HCT116 (cell line): ENCODE measurements at regions not wholly inside any gene's neighbourhood (a gene's known extent, or its start where the extent isn't known, plus 50 kb on each side); places are given as distances from the start of the nearest gene placed in this dataset.

Source experiments
- ATAC-seq: fragments of 200-7000 bp; cut with Tn5 transposase; 2 replicates; pipeline ENCODE4 v1.9.1; 2020; ENCODE audit warnings: mild to moderate bottlenecking, moderate library complexity
- BruUV-seq: library from RNA; stranded (reverse); fragments of 400-500 nt; replicated peaks from 2 replicates; lab custom pipeline; 2021; lab: Mats Ljungman, UMichigan
- CTCF ChIA-PET: fragments of 300-600 bp; sonication (Branson Sonifier 250); formaldehyde crosslinking; loops from one replicate; lab custom pipeline; 2021; ENCODE audit warnings: antibody characterized with exemption; lab: Charles Lee
- POLR2A ChIA-PET: fragments of 300-600, 350-600 bp; sonication (Branson Sonifier 250); formaldehyde crosslinking; loops from one replicate; lab custom pipeline; 2021; ENCODE audit warnings: antibody characterized with exemption; lab: Charles Lee
- RAD21 ChIA-PET, 2 experiments: fragments of 300-600 bp; sonication (Branson Sonifier 250); formaldehyde crosslinking; loops; one replicate each; lab custom pipeline; 2023; ENCODE audit warnings: low total read pairs in 2 of 2; ENCODE audit not compliant: uncharacterized antibody in 2 of 2, unreplicated experiment in 2 of 2, low non-redundant PET in 1 of 2; lab: Charles Lee
- DNase-seq: peaks from one replicate; pipeline ENCODE4 v3.0.0-alpha.2; 2010; ENCODE audit warnings: low read depth, low spot score
- H2AFZ ChIP-seq: fragments of 200-600 bp; shearing (Covaris generic), sonication (generic); 2 replicates; pipeline ENCODE4 v1.6.1; 2017; ENCODE audit warnings: low read depth, mixed run types, mixed read lengths, antibody characterized with exemption, low read length; ENCODE audit not compliant: poor library complexity, severe bottlenecking
- H3K27ac ChIP-seq: 2 replicates; pipeline ENCODE4 v1.5.1; 2012; ENCODE audit warnings: low read depth, low read length
- H3K27me3 ChIP-seq: fragments of 200-600 bp; sonication (generic); 2 replicates; pipeline ENCODE4 v1.6.1; 2016; ENCODE audit warnings: mixed run types, low read length, mixed read lengths; ENCODE audit not compliant: insufficient read depth
- H3K36me3 ChIP-seq, 2 experiments: fragments of 200-500 bp in 1 of 2; fragments of 200-600 bp in 1 of 2; sonication (Bioruptor generic) in 1 of 2; sonication (generic) in 1 of 2; 2 replicates each; pipeline versions ENCODE4 v1.5.1 to v1.6.1; 2014 to 2016; ENCODE audit warnings: low read length in 2 of 2, inconsistent platforms in 1 of 2, mixed read lengths in 1 of 2, mixed run types in 1 of 2; ENCODE audit not compliant: insufficient read depth in 2 of 2, control insufficient read depth in 1 of 2
- H3K4me1 ChIP-seq, 2 experiments: fragments of 200-600 bp in 1 of 2; sonication (generic) in 1 of 2; 2 replicates each; pipeline versions ENCODE4 v1.5.1 to v1.6.1; 2012 to 2017; ENCODE audit warnings: low read length in 2 of 2, inconsistent platforms in 1 of 2, mild to moderate bottlenecking in 1 of 2, mixed read lengths in 1 of 2, mixed run types in 1 of 2, moderate library complexity in 1 of 2; ENCODE audit not compliant: insufficient read depth in 2 of 2, control insufficient read depth in 1 of 2
- H3K4me2 ChIP-seq: fragments of 200-600 bp; sonication (generic); 2 replicates; pipeline ENCODE4 v1.6.1; 2017; ENCODE audit warnings: mixed run types, low read length, mixed read lengths
- H3K4me3 ChIP-seq, 2 experiments: fragments of 200-600 bp in 1 of 2; sonication (generic) in 1 of 2; replicated peaks in 1 of 2; 2 replicates each; pipeline ENCODE4 v1.5.1; 2011 to 2016; ENCODE audit warnings: low read length in 2 of 2, control low read depth in 1 of 2, low read depth in 1 of 2, mild to moderate bottlenecking in 1 of 2, mixed read lengths in 1 of 2, mixed run types in 1 of 2
- H3K79me2 ChIP-seq: fragments of 200-600 bp; sonication (generic); 2 replicates; pipeline ENCODE4 v1.6.1; 2017; ENCODE audit warnings: mild to moderate bottlenecking, mixed run types, low read length, moderate library complexity, mixed read lengths; ENCODE audit not compliant: insufficient read depth
- H3K9ac ChIP-seq: fragments of 200-600 bp; sonication (generic); 2 replicates; pipeline ENCODE4 v1.6.1; 2016; ENCODE audit warnings: low read length, mixed read lengths
- H3K9me2 ChIP-seq: fragments of 200-600 bp; sonication (generic), shearing (Covaris generic); 2 replicates; pipeline ENCODE4 v1.6.1; 2017; ENCODE audit warnings: mixed run types, mild to moderate bottlenecking, moderate library complexity; ENCODE audit not compliant: insufficient read depth
- H3K9me3 ChIP-seq, 2 experiments: fragments of 200-500 bp in 1 of 2; fragments of 200-600 bp in 1 of 2; sonication (Bioruptor generic) in 1 of 2; sonication (generic) in 1 of 2; 2 replicates each; pipeline ENCODE4 v1.6.1; 2014 to 2017; ENCODE audit warnings: low read length in 2 of 2, mixed read lengths in 2 of 2, inconsistent platforms in 1 of 2, low read depth in 1 of 2, mild to moderate bottlenecking in 1 of 2, mixed run types in 1 of 2, moderate library complexity in 1 of 2; ENCODE audit not compliant: control insufficient read depth in 1 of 2, insufficient read depth in 1 of 2
- H4K20me1 ChIP-seq: fragments of 200-600 bp; sonication (generic), shearing (Covaris generic); 2 replicates; pipeline ENCODE4 v1.6.1; 2017; ENCODE audit warnings: mixed run types, mild to moderate bottlenecking, moderate library complexity; ENCODE audit not compliant: insufficient read depth
- ATF3 ChIP-seq: IDR thresholded peaks from 2 replicates; pipeline ENCODE4 v1.6.1; 2012
- CBX3 ChIP-seq: IDR thresholded peaks from 2 replicates; pipeline ENCODE4 v1.6.1; 2012; ENCODE audit warnings: low read depth
- EZH2 ChIP-seq: fragments of 200-600 bp; sonication (generic); IDR thresholded peaks from 2 replicates; pipeline ENCODE4 v1.6.1; 2017; ENCODE audit warnings: antibody characterized with exemption, mixed run types
- FOSL1 ChIP-seq: IDR thresholded peaks from 2 replicates; pipeline ENCODE4 v1.6.1; 2012; ENCODE audit warnings: low read depth
- JUND ChIP-seq: IDR thresholded peaks from 2 replicates; pipeline ENCODE4 v1.6.1; 2012
- POLR2A ChIP-seq: IDR thresholded peaks from 2 replicates; pipeline ENCODE4 v1.7.0; 2011; ENCODE audit warnings: borderline replicate concordance; ENCODE audit not compliant: insufficient read depth, insufficient read length; ENCODE audit errors: extremely low read depth
- POLR2AphosphoS5 ChIP-seq: IDR thresholded peaks from 2 replicates; pipeline ENCODE4 v1.6.1; 2011; ENCODE audit warnings: mild to moderate bottlenecking, low read depth, low read length, moderate library complexity
- RAD21 ChIP-seq: IDR thresholded peaks from 2 replicates; pipeline ENCODE4 v1.6.1; 2012; ENCODE audit warnings: low read depth, mild to moderate bottlenecking
- TCF7L2 ChIP-seq: IDR thresholded peaks from 2 replicates; pipeline ENCODE4 v1.7.0; 2011; ENCODE audit warnings: borderline replicate concordance, inconsistent platforms; ENCODE audit not compliant: insufficient read depth, insufficient read length; ENCODE audit errors: extremely low read depth
- YY1 ChIP-seq: IDR thresholded peaks from 2 replicates; pipeline ENCODE4 v1.6.1; 2011; ENCODE audit warnings: low read length, low read depth, moderate library complexity, mild to moderate bottlenecking; ENCODE audit not compliant: insufficient replicate concordance; ENCODE audit errors: extremely low read depth
- ZNF274 ChIP-seq: fragments of 200-500 bp; sonication (Bioruptor generic); IDR thresholded peaks from 2 replicates; pipeline ENCODE4 v1.6.1; 2014; ENCODE audit warnings: mild to moderate bottlenecking, low read depth, low read length, inconsistent platforms
- intact Hi-C: fragments of 100-400 bp; cut with micrococcal nuclease; formaldehyde crosslinking; loops from 2 replicates; pipeline ENCODE4 v1.10.0; 2022

GRCh38 chrX:40154853-40155588, 57.3 kb upstream of the BCOR start:
- Histone ChIP-seq H3K36me3 (no peaks in the 10 kb centered on the region), H3K9me3 (no peaks in the 10 kb centered on the region), H3K79me2 (peaks cover 15% of the 10 kb centered on the region), H3K4me2 (peak overlapping the region; percentile 90), H3K4me1 (peaks cover 31 to 70% of the 10 kb centered on the region in 2 experiments), H3K4me3 (peak overlapping the region; percentile 46 to 62), H3K27me3 (no peaks in the 10 kb centered on the region), H2AFZ (no peak overlapping the region), H4K20me1 (no peaks in the 10 kb centered on the region), H3K9ac (peak overlapping the region; percentile 80), H3K27ac (peak overlapping the region; percentile 93), H3K9me2 (no peaks in the 10 kb centered on the region)
- no peak for TF ChIP-seq YY1
- no peak for TF ChIP-seq JUND
- TF ChIP-seq TCF7L2, result peak; percentile 80
- TF ChIP-seq POLR2A, result peak; percentile 35
- intact Hi-C loops, result loop anchor here (5.0 kb wide), 1 partner anchor 48 kb away; no protein-coding TSS in a partner anchor
- POLR2A ChIA-PET, result interaction anchor here (0.6 kb wide), 1 partner anchor 9 kb away, joined by 4 read pairs; no protein-coding TSS in a partner anchor
- RAD21 ChIA-PET, result no interaction called here
- CTCF ChIA-PET, result no interaction called here
- TSS peak; percentile 31 for BruUV-seq
- DNase-seq (no peak), ATAC-seq (peak; percentile 13; the same call in 1 of the 2 replicates)

- H3K79me2 ChIP-seq, result peaks cover 15% of the 10 kb centered on the region
- ChIA-PET POLR2A (interaction anchor here (0.6 to 1.4 kb wide), 2 partner anchors 8 to 57 kb away, joined by 4 read pairs; partner anchors contain the start of gene BCOR), CTCF (no interaction called here), RAD21 (no interaction called here)
- H3K9me2 ChIP-seq, result no peaks in the 10 kb centered on the region
- H3K9me3 ChIP-seq, result no peaks in the 10 kb centered on the region
- H4K20me1 ChIP-seq, result no peaks in the 10 kb centered on the region
- peak; percentile 12 for ATAC-seq
- H3K4me1 ChIP-seq, result peaks cover 31 to 70% of the 10 kb centered on the region in 2 experiments
- intact Hi-C loops, result no loop called here
- no peaks in the 10 kb centered on the region for H3K27me3 ChIP-seq
- no peak for DNase-seq
- TF ChIP-seq ZNF274 (no peak), ATF3 (no peak), POLR2AphosphoS5 (peak; percentile 51; the same call in 1 of the 2 replicates), TCF7L2 (peak; percentile 73), RAD21 (no peak), EZH2 (no peak), CBX3 (no peak), FOSL1 (no peak), POLR2A (no peak)
- no peak overlapping the region for H2AFZ ChIP-seq
- peak overlapping the region; percentile 93 for H3K27ac ChIP-seq
- H3K4me3 ChIP-seq, result peak overlapping the region; percentile 46 to 62
- peak overlapping the region; percentile 80 for H3K9ac ChIP-seq
- BruUV-seq, result no TSS peak
- peak overlapping the region; percentile 90 for H3K4me2 ChIP-seq
- no peaks in the 10 kb centered on the region for H3K36me3 ChIP-seq
Observed at GRCh38 chrX:40154250-40154852, 56.6 kb upstream of the BCOR start.
